Gastrocnemius medialis (tissue), 4 donors: ENCODE measurements at regions not wholly inside any gene's neighbourhood (a gene's known extent, or its start where the extent isn't known, plus 50 kb on each side); places are given as distances from the start of the nearest gene placed in this dataset.

Source experiments
- ATAC-seq, 2 donors: fragments of 150-250 bp; one replicate each; pipeline ENCODE4 v1.9.1; 2016
- DNase-seq, 2 donors: peaks; one replicate each; pipeline ENCODE4 v3.0.0-alpha.2; 2019
- H3K27ac ChIP-seq, 4 donors: fragments of 200-600 bp; sonication (generic); 1 replicate in 1 of 4; 2 replicates in 3 of 4; pipeline ENCODE4 v1.5.1; 2016 to 2018; ENCODE audit warnings: mild to moderate bottlenecking in 2 of 4, moderate library complexity in 1 of 4
- H3K27me3 ChIP-seq, 3 donors: fragments of 200-600 bp; sonication (generic) in 2 of 3; 1 replicate in 1 of 3; 2 replicates in 2 of 3; pipeline versions ENCODE4 v1.5.1 to v1.6.0; 2016 to 2019; ENCODE audit warnings: mild to moderate bottlenecking in 1 of 3, moderate library complexity in 1 of 3
- H3K36me3 ChIP-seq, 2 donors: fragments of 200-600 bp; sonication (generic) in 1 of 2; one replicate each; pipeline ENCODE4 v1.5.1; 2017 to 2018
- H3K4me1 ChIP-seq, 2 donors: fragments of 200-600 bp; sonication (generic) in 1 of 2; one replicate each; pipeline ENCODE4 v1.5.1; 2016 to 2017; ENCODE audit warnings: mild to moderate bottlenecking in 2 of 2
- H3K4me3 ChIP-seq, 4 donors: fragments of 200-600 bp; sonication (generic) in 3 of 4; 1 replicate in 1 of 4; 2 replicates in 3 of 4; pipeline ENCODE4 v1.5.1; 2016 to 2019; ENCODE audit warnings: mild to moderate bottlenecking in 2 of 4
- H3K9me3 ChIP-seq, 3 donors: fragments of 200-600 bp; sonication (generic) in 2 of 3; 1 replicate in 1 of 3; 2 replicates in 2 of 3; pipeline ENCODE4 v1.5.1; 2016 to 2019
- CTCF ChIP-seq, 5 experiments: fragments of 450-650 bp in 3 of 5; fragments of 200-600 bp in 2 of 5; sonication (generic) in 2 of 5; IDR thresholded peaks in 4 of 5; conservative IDR thresholded peaks in 1 of 5; 1 replicate in 4 of 5; 2 replicates in 1 of 5; pipeline ENCODE4 v1.5.1; 2016 to 2019; ENCODE audit warnings: antibody characterized with exemption in 5 of 5, mild to moderate bottlenecking in 3 of 5, moderate library complexity in 3 of 5
- POLR2A ChIP-seq, 2 donors: fragments of 450-650 bp; IDR thresholded peaks; one replicate each; pipeline ENCODE4 v1.6.1; 2017; ENCODE audit warnings: antibody characterized with exemption in 2 of 2, mild to moderate bottlenecking in 2 of 2, moderate library complexity in 2 of 2
- in situ Hi-C, 4 donors: fragments of 200-750 bp; cut with MboI; loops; one replicate each; pipeline versions ENCODE4 v1.15.0 to v1.8.0; 2017; ENCODE audit warnings: low sequenced_read_pairs in 4 of 4
- intact Hi-C: fragments of 100-400 bp; cut with DNase I; formaldehyde crosslinking; loops from one replicate; pipeline ENCODE4 v1.15.1; 2023; ENCODE audit warnings: low total_unique reads

DNA sequence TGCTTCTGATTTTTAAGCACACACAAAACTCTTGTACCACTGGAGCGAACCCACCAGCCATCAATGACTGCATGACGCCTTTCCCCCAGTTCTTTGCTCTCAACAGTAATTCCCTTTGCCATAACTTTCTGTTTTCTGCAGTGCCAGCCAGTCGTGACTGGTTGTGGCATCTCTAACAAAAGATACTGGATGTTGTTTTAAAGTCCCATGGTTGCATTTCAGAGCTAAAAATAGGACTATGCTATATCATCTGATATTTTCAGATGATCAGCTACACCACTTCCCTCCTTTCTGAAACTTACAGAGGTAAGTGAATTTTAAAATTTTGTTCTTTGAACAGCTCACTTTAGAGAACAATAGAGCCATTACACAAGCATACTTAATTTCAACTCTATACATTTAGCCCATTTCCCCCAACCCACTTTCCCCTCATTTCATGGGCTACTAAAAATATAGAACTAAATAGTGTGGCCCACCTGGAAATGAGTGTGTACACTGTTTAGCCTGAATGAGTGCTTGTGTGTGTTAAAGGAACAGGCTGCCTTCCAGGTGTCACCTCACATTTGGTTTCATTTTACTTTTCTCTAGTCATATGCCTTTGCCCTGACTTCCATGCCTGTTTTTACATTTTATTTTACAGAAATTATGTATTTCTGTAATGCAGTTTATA lies 136.9 kb upstream of the ZC3H12C start:
- intact Hi-C loops: no loop called here
- H3K4me1 ChIP-seq: peaks cover 15 to 16% of the 10 kb centered on the region in 2 donors
- H3K36me3 ChIP-seq: no peaks in the 10 kb centered on the region
- H3K9me3 ChIP-seq: no peaks in the 10 kb centered on the region
- no peak overlapping the region for H3K4me3 ChIP-seq
- no peak for DNase-seq
- no peak for ATAC-seq
- H3K27me3 ChIP-seq: no peaks in the 10 kb centered on the region
- in situ Hi-C loops: loop anchor here in 1 of 4 donors (10.0 kb wide), 1 partner anchor 419 kb away; no protein-coding TSS in a partner anchor
- TF ChIP-seq CTCF (IDR thresholded peaks at IDR 0.05 in 4 of 5, conservative IDR thresholded peaks at IDR 0.05 in 1 of 5) (no peak), POLR2A (IDR thresholded peaks at IDR 0.05) (no peak)
- H3K27ac ChIP-seq: no peak overlapping the region

DNA sequence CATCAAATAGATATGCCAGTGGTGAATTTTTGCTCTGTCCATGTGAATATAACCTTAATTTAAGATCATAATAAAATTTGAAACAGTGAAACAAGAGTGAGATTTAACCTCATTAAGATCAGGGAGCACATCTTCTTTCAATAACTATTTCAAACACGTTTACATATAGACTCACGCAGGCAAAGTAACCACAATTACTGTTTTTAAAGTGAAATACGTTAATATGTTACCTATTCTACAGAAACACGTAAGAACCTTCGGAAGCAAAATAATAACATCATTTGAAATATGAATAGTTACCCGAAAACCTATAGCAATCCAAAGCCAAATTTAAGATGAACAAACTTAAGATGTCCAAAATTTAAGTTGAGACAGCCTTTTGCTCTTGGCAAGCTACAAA lies 136.2 kb upstream of the ZC3H12C start:
- intact Hi-C loops (no loop called here), in situ Hi-C loops (loop anchor here in 1 of 4 donors (10.0 kb wide), 1 partner anchor 418 kb away; no protein-coding TSS in a partner anchor)
- TF ChIP-seq CTCF (IDR thresholded peaks at IDR 0.05 in 4 of 5, conservative IDR thresholded peaks at IDR 0.05 in 1 of 5) (no peak), POLR2A (IDR thresholded peaks at IDR 0.05) (no peak)

DNA sequence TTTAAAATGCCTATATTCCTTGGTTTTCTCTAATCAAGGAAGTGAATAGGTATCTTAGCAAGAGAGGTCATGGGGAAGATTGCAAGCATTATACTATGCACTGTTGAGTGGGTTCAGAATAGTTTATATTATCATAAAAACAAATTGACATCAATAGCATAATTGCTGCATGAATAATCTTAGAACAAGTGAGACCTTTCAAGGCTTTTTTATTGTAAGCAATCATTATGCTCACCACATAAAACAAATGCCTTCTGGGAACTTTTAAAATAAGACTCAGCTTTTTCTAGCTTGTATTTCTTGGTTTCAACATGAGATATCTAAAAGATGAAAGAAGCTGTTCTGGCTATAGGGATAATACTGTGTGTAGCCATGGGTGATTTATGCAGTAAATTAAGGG lies 135.6 kb upstream of the ZC3H12C start:
- no peak overlapping the region for H3K4me3 ChIP-seq
- DNase-seq (no peak), ATAC-seq (no peak)
- H3K9me3 ChIP-seq: no peaks in the 10 kb centered on the region
- H3K36me3 ChIP-seq: no peaks in the 10 kb centered on the region
- intact Hi-C loops (no loop called here), in situ Hi-C loops (loop anchor here in 1 of 4 donors (10.0 kb wide), 1 partner anchor 417 kb away; no protein-coding TSS in a partner anchor)
- TF ChIP-seq POLR2A (IDR thresholded peaks at IDR 0.05): no peak
- H3K27me3 ChIP-seq: no peaks in the 10 kb centered on the region
- H3K4me1 ChIP-seq: peaks cover 16% of the 10 kb centered on the region in 2 donors
- no peak overlapping the region for H3K27ac ChIP-seq

More for the DNA sequence above, 136.2 kb upstream of the ZC3H12C start:
- Histone ChIP-seq H3K36me3 (no peaks in the 10 kb centered on the region), H3K4me3 (no peak overlapping the region), H3K9me3 (no peaks in the 10 kb centered on the region), H3K27me3 (no peaks in the 10 kb centered on the region), H3K4me1 (peaks cover 16% of the 10 kb centered on the region in 2 donors), H3K27ac (no peak overlapping the region)
- no peak for ATAC-seq
- DNase-seq: no peak

- TF ChIP-seq POLR2A (IDR thresholded peaks at IDR 0.05) (no peak), CTCF (IDR thresholded peaks at IDR 0.05 in 4 of 5, conservative IDR thresholded peaks at IDR 0.05 in 1 of 5) (no peak)
- DNase-seq: no peak
- Histone ChIP-seq H3K9me3 (no peaks in the 10 kb centered on the region), H3K27ac (no peak overlapping the region), H3K36me3 (no peaks in the 10 kb centered on the region), H3K4me3 (no peak overlapping the region), H3K4me1 (peaks cover 16% of the 10 kb centered on the region in 2 donors), H3K27me3 (no peaks in the 10 kb centered on the region)
- ATAC-seq: no peak
- in situ Hi-C loops: loop anchor here in 1 of 4 donors (10.0 kb wide), 1 partner anchor 417 kb away; no protein-coding TSS in a partner anchor
- intact Hi-C loops: no loop called here
Observed at GRCh38 chr11:109958131-109958820, 134.9 kb upstream of the ZC3H12C start.

- H3K36me3 ChIP-seq: no peaks in the 10 kb centered on the region
- H3K27me3 ChIP-seq: no peaks in the 10 kb centered on the region
- in situ Hi-C loops: loop anchor here in 1 of 4 donors (10.0 kb wide), 1 partner anchor 416 kb away; no protein-coding TSS in a partner anchor
- no peaks in the 10 kb centered on the region for H3K9me3 ChIP-seq
- intact Hi-C loops: no loop called here
- no peak overlapping the region for H3K27ac ChIP-seq
- TF ChIP-seq POLR2A (IDR thresholded peaks at IDR 0.05): no peak
- no peak for TF ChIP-seq CTCF (IDR thresholded peaks at IDR 0.05 in 4 of 5, conservative IDR thresholded peaks at IDR 0.05 in 1 of 5)
- peaks cover 16% of the 10 kb centered on the region in 2 donors for H3K4me1 ChIP-seq
- no peak overlapping the region for H3K4me3 ChIP-seq
- DNase-seq (no peak), ATAC-seq (no peak)
Observed at GRCh38 chr11:109958821-109959166, 134.4 kb upstream of the ZC3H12C start.
